Epithelial cell of proximal tubule (primary cell): ENCODE measurements at regions not wholly inside any gene's neighbourhood (a gene's known extent, or its start where the extent isn't known, plus 50 kb on each side); places are given as distances from the start of the nearest gene placed in this dataset.

Experiments used
- DNase-seq: peaks from one replicate; pipeline ENCODE4 v3.0.0-alpha.2; 2011; ENCODE audit warnings: low read depth
- H3K4me3 ChIP-seq: 2 replicates; pipeline ENCODE4 v1.5.1; 2011; ENCODE audit warnings: low read depth, mild to moderate bottlenecking, low read length
- CTCF ChIP-seq: conservative IDR thresholded peaks from 2 replicates; pipeline ENCODE4 v1.5.1; 2012; ENCODE audit warnings: low read depth, mild to moderate bottlenecking, low read length

DNA sequence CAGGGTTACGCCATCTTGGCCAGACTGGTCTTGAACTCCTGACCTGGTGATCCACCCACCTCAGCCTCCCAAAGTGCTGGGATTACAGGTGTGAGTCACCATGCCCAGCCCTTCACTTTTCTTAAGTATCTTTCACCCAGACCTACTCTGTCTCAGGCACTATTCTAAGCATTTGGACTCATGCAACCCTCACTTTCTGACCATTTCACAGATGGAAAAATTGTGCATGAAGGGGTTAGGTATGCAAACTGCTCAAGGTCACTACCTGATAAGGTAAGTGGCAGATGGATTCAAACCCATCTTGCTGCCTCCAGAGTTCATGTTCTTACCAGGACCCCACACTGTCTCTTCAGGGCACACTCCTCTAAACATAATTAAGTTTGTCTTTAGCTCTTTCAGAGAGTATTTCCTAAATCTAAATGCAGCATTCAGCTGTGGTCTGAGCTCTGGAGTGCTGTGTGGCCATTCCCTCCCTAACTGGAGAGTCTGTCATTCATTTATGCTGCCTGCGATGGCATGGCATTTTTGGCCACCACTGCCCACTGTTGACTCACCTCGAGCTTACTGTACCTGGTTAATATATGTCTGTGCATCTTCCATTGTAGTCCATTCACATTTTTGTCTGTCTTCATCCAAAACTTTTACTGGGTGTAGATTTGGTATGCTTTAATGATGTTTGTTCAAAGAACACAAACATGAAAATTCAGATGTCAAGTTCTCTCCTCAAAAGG, 88.4 kb downstream of the CCDC71L start:
- TF ChIP-seq CTCF, result no peak
- no peak for DNase-seq
- H3K4me3 ChIP-seq, result no peak overlapping the region

GRCh38 chr7:106571563-106571962, 89.4 kb downstream of the CCDC71L start:
- DNase-seq, result no peak
- H3K4me3 ChIP-seq, result no peak overlapping the region
- no peak for TF ChIP-seq CTCF

- TF ChIP-seq CTCF, result no peak
- H3K4me3 ChIP-seq, result no peak overlapping the region
- DNase-seq, result no peak
These were observed 90.0 kb downstream of the CCDC71L start for GRCh38 chr7:106570948-106571418.

DNA sequence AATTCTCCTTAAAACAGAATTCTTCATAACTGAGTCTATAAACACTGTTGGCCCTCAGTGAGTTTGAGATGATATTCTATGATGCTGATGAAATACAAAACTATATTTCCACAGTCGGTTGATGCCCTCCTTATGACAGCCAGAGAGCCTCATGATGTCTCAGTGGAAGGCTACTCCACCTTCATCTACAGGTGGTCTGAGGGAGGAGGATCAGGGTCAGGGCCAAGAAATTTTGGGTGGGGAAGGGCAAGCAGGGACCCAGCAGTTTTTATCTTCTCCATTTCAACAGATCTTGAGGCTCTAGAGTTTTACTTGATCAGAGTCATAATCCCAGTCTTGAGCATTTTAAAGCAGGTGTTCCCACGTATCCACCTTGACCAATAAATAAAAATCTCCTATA, 90.8 kb downstream of the CCDC71L start:
- TF ChIP-seq CTCF, result no peak
- no peak for DNase-seq
- H3K4me3 ChIP-seq, result no peak overlapping the region

GRCh38 chr7:106569500-106569929, 91.4 kb downstream of the CCDC71L start:
- no peak for TF ChIP-seq CTCF
- no peak for DNase-seq
- no peak overlapping the region for H3K4me3 ChIP-seq

GRCh38 chr7:106568680-106569499, 92.1 kb downstream of the CCDC71L start:
- peak; percentile 79 for DNase-seq
- H3K4me3 ChIP-seq, result no peak overlapping the region
- TF ChIP-seq CTCF, result no peak
